Activated naive CD4-positive, alpha-beta T cell treated with Interleukin-2 at 50 U/mL for 16 hours (primary cell): ENCODE measurements at regions not wholly inside any gene's neighbourhood (a gene's known extent, or its start where the extent isn't known, plus 50 kb on each side); places are given as distances from the start of the nearest gene placed in this dataset.
"Not testable (repeated sequence)": the region's sequence is repeated elsewhere in the genome, so short reads cannot be mapped to it uniquely, and the experiment has no call there.

ENCODE experiments used
- DNase-seq: peaks from one replicate; pipeline ENCODE4 v3.0.0-alpha.2; 2020

DNA sequence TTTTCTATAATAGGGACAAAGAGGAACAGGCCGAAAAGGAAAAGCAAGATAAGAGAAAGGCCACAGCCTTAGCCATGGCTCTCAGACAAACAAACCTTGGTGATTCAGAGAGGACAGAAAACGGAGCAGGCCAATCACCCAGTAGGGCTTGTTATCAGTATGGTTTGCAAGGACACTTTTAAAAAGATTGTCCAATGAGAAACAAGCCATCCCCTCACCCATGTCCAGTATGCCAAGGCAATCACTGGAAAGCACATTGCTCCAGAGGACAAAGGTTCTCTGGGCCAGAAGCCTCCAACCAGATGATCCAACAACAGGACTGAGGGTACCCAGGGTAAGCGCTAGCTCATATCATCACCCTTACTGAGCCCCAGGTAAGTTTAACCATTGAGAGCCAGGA is 243.8 kb upstream of the BTG1 start:
- no peak for DNase-seq

DNA sequence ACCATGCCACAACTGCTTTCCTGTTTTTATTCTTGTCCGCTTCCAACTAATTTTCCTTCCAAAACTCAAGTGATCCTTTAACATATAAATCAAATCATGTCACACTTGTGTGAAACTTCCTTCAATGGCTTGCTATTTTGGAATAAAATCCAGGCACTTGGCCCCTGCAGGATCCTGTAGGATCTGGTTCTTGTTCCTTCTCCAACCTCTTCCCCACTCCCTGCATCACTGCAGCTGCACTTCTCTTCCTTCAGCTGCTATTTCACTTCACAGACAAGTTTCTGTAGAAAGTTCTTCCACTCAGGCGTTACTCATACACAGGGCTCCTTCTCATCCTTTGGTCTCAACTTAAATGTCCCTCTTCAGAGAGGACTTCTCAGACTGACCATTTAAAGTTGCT is 239.7 kb upstream of the BTG1 start:
- DNase-seq, result no peak

DNA sequence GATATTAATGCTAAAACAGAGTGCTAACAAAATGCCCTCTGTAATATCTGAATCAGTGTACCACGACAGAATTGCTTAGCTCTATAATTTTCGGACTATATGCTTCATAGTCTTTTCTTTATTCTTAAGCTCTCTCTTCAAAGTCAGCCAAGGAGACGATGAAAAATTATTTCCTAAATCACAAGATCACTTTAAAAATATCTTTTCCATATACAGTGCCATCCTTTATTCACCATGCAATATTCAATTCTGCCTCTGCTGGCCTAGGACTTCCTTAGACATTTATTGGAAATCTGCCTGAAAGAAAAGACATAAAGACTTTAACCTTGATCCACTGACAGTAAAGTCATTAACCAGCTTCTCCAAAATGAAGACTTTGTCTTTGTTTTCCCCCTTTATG is 238.9 kb upstream of the BTG1 start:
- DNase-seq, result no peak

DNA sequence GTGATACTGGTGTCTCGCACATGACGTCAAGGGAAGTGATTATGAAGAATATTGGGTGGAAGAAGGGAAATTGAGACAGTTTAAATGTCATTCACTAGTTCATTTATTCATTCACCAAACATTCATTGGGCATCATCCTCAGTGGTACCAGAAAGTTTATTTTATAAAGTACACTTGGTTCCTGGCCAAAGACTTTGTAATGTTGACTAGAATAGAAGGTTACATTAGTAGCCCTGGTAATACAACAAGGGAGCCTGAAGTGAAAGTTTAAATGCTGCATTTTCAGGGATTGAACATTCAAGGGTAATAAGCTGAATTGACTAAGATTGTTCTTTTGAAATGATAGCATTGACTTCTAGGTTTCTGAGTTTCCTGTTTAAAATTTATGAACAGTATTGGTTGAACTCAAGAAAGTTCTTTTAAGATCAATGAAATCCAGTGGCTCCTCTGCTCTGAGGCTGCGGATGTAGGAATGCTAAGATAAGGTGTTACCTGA is 236.8 kb upstream of the BTG1 start:
- no peak for DNase-seq

DNA sequence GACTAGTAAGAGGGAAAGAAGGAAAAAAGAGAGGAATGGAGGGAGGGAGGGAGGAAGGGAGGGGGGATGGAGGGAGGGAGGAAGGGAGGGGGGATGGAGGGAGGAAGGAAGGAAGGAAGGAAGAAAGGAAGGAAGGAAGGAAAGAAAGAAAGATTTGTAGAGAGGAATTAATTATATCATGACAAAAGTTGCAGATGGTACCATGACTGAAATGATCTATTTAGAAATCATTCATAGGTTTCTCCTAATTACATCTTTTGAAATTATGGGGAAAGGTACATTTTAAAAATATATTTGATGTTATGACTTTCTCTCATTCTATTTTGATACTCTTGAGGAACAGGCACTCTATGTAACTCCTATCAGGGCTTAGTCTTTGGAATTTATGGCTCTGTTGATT is 236.2 kb upstream of the BTG1 start:
- no peak for DNase-seq

- no peak for DNase-seq
These were observed 233.2 kb upstream of the BTG1 start for GRCh38 chr12:92378682-92379479.

DNA sequence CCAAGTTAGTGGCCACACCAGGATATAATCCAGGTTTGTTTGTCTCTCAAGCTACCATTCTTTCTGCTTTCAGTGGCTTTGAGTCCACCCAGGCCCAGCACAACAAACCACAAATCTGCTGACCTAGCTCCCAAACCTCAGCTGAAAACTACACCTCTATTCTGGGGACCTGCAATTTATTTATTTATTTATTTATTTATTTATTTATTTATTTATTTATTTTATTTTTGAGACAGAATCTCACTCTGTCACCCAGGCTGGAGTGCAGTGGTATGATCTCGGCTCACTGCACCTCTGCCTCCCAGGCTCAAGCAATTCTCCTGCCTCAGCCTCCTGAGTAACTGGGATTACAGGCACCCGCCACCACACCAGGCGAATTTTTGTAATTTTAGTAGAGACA is 229.9 kb upstream of the BTG1 start:
- not testable (repeated sequence) for DNase-seq

DNA sequence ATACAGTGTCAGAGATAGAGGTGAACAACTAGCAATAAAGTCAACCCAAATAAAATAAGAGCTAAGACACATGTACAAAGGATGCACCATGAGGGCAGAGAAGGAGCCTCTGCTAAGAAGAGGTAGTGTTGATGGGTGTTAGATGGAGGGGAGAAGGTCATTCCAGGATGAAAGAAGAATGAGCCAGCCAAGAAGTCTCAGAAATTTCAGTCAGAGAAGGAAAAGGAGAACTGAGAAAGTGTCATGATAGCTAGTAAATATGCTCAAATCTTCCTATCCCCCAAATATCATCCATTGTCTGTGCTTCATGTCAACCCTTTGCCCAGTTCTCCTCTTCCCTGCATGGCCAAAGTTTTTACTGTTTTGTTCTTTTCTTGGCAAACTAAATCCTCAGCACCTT is 225.2 kb upstream of the BTG1 start:
- no peak for DNase-seq

- DNase-seq, result no peak
These were observed 224.0 kb upstream of the BTG1 start for GRCh38 chr12:92369636-92370035.

DNA sequence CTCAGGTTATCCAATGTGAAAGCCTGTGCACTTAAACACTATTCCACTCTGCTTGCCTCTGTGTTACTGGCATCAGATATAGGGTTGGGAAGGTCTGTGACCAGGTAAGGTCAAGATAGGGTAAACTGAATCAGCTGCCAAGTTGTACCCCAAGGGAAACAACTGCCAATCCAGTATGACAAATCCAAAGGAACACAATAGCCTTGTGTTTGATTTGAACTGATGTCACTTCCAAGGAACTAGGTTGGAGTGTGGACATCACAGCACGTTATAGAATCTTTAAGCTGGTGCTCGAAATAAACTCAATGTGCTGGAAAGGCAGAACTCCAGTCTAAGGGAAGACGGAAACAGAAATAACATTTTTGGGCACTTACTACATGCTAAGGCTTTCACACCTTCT is 223.4 kb upstream of the BTG1 start:
- no peak for DNase-seq

DNA sequence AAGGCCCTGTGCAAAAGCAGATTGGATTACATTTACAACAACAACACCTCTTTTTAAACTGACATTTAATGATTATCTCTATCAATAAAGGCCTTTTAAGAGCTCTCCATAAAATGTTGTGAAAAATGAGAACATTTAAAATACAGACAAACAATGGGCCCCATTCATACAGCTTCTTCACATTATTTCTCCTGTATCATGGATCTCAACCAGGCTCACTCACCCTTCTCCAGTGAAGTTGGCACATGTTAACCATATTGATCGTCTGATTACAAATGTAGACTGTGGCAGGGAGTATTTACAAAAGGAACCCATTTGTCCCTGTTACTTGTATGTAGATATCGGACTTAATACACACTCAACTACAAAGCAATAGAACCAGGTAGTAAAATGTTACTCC is 220.2 kb upstream of the BTG1 start:
- no peak for DNase-seq

DNA sequence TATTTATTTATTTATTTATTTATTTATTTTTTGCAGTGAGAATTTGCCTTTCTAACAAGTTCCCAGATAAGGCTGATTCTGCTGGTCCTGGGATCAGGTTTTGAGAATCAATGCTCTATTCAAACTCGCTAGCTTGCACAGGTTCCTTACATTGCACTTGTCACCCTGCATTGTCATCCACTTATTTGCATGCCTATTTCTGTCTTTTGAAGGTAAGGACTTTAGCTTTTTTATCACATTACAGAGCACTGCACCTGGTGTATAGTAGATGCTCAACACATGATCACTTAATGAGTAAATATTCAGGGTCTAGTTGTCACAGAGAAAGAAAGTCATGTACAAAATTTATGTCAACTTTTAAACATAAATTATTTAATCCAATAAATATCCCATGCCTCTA is 219.7 kb upstream of the BTG1 start:
- DNase-seq, result no peak

- peak; percentile 16 for DNase-seq
These were observed 217.9 kb upstream of the BTG1 start for GRCh38 chr12:92363295-92364146.

GRCh38 chr12:92362785-92363184 is 217.1 kb upstream of the BTG1 start:
- no peak for DNase-seq

DNA sequence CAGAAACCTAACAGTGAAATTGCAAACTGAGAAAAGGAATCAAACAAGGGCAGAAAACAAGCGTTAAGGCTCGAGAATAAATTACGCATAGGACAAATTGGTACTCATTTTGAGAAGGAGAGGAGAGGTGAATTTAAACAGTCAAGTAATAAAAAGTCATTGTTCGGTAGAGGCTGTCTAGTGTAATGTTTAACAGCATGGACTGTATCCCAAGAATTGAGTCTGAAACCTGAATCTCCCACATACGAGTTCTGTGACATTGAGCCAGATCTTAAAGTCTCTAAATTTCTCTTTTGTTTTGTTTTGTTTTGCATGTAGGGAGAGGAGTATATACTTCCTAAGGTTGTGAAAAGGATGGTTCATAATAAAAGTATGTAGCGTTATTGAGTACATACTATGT is 216.5 kb upstream of the BTG1 start:
- DNase-seq, result no peak

GRCh38 chr12:92360543-92360942 is 214.9 kb upstream of the BTG1 start:
- DNase-seq, result no peak

- no peak for DNase-seq
These were observed 214.0 kb upstream of the BTG1 start for GRCh38 chr12:92359581-92360209.

GRCh38 chr12:92357584-92358261 is 212.1 kb upstream of the BTG1 start:
- no peak for DNase-seq

DNA sequence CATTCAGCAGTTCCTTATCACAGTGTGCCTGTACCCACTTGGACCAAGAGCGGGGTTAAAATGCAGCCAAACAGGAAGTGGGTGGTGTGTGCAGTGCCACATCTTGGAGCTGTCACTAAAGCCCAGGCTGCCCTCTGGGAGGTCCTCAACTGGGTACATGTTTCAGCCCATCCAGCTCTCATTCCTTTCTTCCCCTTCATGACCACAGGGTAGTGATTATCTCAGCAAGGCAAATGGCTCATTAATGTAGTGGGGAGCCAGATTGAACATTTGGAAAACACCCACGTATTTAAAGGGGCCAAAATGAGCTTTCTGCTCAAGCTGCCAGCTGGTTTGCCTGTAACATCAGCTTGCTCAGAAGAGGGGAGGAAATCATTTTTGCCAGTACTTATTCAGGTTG is 210.8 kb upstream of the BTG1 start:
- DNase-seq, result no peak

GRCh38 chr12:92349635-92350034 is 204.0 kb upstream of the BTG1 start:
- no peak for DNase-seq

DNA sequence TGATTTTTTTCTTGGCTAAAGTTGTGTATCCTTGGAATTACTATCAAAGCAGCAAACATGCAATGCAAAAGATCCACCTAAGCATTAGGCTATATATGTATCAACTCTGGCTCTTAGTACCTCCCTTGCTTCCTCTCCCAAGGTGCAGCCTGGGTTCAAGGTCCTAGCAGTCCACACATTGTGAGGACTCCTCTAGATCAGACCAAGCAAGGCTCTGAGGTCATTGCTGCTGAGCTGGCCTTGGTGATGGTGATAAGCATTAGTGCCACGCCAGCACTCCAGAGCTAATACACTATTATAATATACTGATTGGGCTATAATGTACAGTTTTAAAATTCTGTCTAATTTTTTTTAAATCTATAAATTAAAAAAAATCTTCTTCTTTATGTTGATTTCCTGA is 196.9 kb upstream of the BTG1 start:
- DNase-seq, result no peak

DNA sequence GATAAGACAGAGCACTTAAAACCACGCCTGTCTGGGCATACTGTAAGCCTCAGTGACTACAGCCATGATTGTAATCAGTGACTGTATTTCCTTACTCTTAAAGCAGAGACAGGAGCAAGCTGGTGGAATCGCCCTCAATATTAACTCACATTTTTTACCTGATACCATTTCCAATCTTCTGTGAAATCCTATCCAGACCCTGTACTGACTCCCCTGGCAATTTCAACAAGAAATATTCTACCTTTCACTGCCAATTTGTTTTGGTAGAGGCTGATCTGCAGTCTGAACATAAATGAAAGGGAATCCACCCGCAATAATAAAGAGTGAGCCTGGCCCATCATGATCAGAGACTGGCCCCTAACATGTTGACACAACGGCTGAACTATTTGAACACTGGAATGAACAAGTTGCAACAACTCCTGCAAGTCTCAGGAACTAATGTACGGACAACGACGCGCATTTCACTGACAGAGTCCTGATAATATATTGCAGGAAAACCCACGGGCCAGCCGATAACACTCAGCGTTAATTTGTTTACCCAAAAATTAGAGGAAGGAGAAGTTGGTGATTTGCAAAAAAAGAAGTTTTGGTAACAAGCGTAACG is 195.5 kb upstream of the BTG1 start:
- DNase-seq, result no peak
